ENCODE measurements at regions not wholly inside any gene's neighbourhood (a gene's known extent, or its start where the extent isn't known, plus 50 kb on each side); places are given as distances from the start of the nearest gene placed in this dataset.

GRCh38 chr6:97461218-97461617, 178.2 kb upstream of the MMS22L start:
- TF ChIP-seq CTCF (IDR thresholded peaks at IDR 0.05; ENCODE audit: low read length), result no peak
- no peak for TF ChIP-seq EZH2 (optimal IDR thresholded peaks at IDR 0.05; ENCODE audit: low read depth, low read length)
- TF ChIP-seq EZH2phosphoT487 (IDR thresholded peaks at IDR 0.05; ENCODE audit: low read length), result no peak

Data from MM.1S (cell line).